Naive thymus-derived CD4-positive, alpha-beta T cell (primary cell): ENCODE measurements at regions not wholly inside any gene's neighbourhood (a gene's known extent, or its start where the extent isn't known, plus 50 kb on each side); places are given as distances from the start of the nearest gene placed in this dataset.

Experiments
- ATAC-seq: fragments of 150-1000 bp; cut with Tn5 transposase; 2 replicates; pipeline ENCODE4 v1.10.0; 2021; ENCODE audit warnings: mild to moderate bottlenecking, moderate library complexity
- CTCF ChIA-PET: fragments of 350-600 bp; sonication (Branson Sonifier 250); formaldehyde crosslinking; loops from one replicate; lab custom pipeline; 2021; ENCODE audit warnings: antibody characterized with exemption; lab: Charles Lee
- POLR2A ChIA-PET: fragments of 350-600 bp; sonication (Branson Sonifier 250); formaldehyde crosslinking; loops from one replicate; lab custom pipeline; 2021; ENCODE audit warnings: antibody characterized with exemption, inconsistent platforms; lab: Charles Lee
- DNase-seq, 9 donors: peaks; one replicate each; pipeline versions ENCODE4 v3.0.0 to v3.0.0-alpha.2; 2020 to 2022; ENCODE audit warnings: mixed read lengths in 1 of 9
- H3K27ac ChIP-seq: one replicate; pipeline ENCODE4 v1.7.0; 2013; ENCODE audit warnings: mild to moderate bottlenecking, low read depth, low read length, moderate library complexity
- H3K27me3 ChIP-seq, 2 donors: one replicate each; pipeline ENCODE4 v1.7.0; 2013; ENCODE audit warnings: low read length in 2 of 2, mild to moderate bottlenecking in 2 of 2, moderate library complexity in 2 of 2; ENCODE audit not compliant: control insufficient read depth in 2 of 2, insufficient read depth in 2 of 2
- H3K36me3 ChIP-seq, 3 experiments: 1 replicate in 2 of 3; 2 replicates in 1 of 3; pipeline ENCODE4 v1.7.0; 2013; ENCODE audit warnings: low read length in 3 of 3, mild to moderate bottlenecking in 3 of 3, moderate library complexity in 1 of 3; ENCODE audit not compliant: insufficient read depth in 3 of 3, control insufficient read depth in 2 of 3
- H3K4me1 ChIP-seq, 2 donors: one replicate each; pipeline ENCODE4 v1.7.0; 2013; ENCODE audit warnings: low read length in 2 of 2, mild to moderate bottlenecking in 2 of 2, moderate library complexity in 1 of 2; ENCODE audit not compliant: control insufficient read depth in 2 of 2, insufficient read depth in 2 of 2
- H3K4me3 ChIP-seq: 2 replicates; pipeline ENCODE4 v1.7.0; 2013; ENCODE audit warnings: mild to moderate bottlenecking, low read length
- H3K9me3 ChIP-seq, 3 experiments: 1 replicate in 2 of 3; 2 replicates in 1 of 3; pipeline ENCODE4 v1.7.0; 2013; ENCODE audit warnings: low read length in 3 of 3; ENCODE audit not compliant: control insufficient read depth in 2 of 3
- H3K27ac Mint-ChIP-seq, 9 donors: one replicate each; pipeline ENCODE4 v1.8.0; 2020 to 2022; ENCODE audit warnings: mixed read lengths in 9 of 9, mild to moderate bottlenecking in 8 of 9, moderate library complexity in 5 of 9, inconsistent platforms in 2 of 9
- H3K27me3 Mint-ChIP-seq, 5 donors: one replicate each; pipeline ENCODE4 v1.8.0; 2021 to 2022; ENCODE audit warnings: mixed read lengths in 5 of 5, mild to moderate bottlenecking in 1 of 5
- H3K36me3 Mint-ChIP-seq, 5 donors: one replicate each; pipeline ENCODE4 v1.8.0; 2020 to 2022; ENCODE audit warnings: mixed read lengths in 5 of 5, mild to moderate bottlenecking in 3 of 5, inconsistent platforms in 1 of 5
- H3K4me1 Mint-ChIP-seq, 7 donors: one replicate each; pipeline ENCODE4 v1.8.0; 2020 to 2022; ENCODE audit warnings: mixed read lengths in 7 of 7, mild to moderate bottlenecking in 3 of 7, inconsistent platforms in 1 of 7
- H3K4me3 Mint-ChIP-seq, 10 donors: one replicate each; pipeline ENCODE4 v1.8.0; 2020 to 2022; ENCODE audit warnings: mild to moderate bottlenecking in 10 of 10, mixed read lengths in 10 of 10, moderate library complexity in 6 of 10, inconsistent platforms in 2 of 10
- H3K9me3 Mint-ChIP-seq, 11 donors: one replicate each; pipeline ENCODE4 v1.8.0; 2020 to 2022; ENCODE audit warnings: mixed read lengths in 11 of 11, mild to moderate bottlenecking in 4 of 11, inconsistent platforms in 1 of 11, moderate library complexity in 1 of 11
- intact Hi-C, 2 donors: fragments of 100-400 bp; cut with micrococcal nuclease; formaldehyde crosslinking; loops; one replicate each; pipeline ENCODE4 v1.15.1; 2023

GRCh38 chr12:111186347-111186746 lies 182.5 kb downstream of the PHETA1 start:
- no peak overlapping the region for H3K4me3 Mint-ChIP-seq
- no peak for DNase-seq
- H3K9me3 ChIP-seq: no peaks in the 10 kb centered on the region
- CTCF ChIA-PET: no interaction called here
- H3K36me3 ChIP-seq: no peaks in the 10 kb centered on the region
- intact Hi-C loops: no loop called here
- no peak overlapping the region for H3K4me3 ChIP-seq
- peaks cover 3 to 11% (median 6%) of the 10 kb centered on the region in 5 donors for H3K27me3 Mint-ChIP-seq
- peaks cover 0 to 4% (median 0%) of the 10 kb centered on the region in 11 donors for H3K9me3 Mint-ChIP-seq
- POLR2A ChIA-PET: no interaction called here
- H3K4me1 Mint-ChIP-seq: peaks cover 0 to 7% (median 0%) of the 10 kb centered on the region in 7 donors
- H3K4me1 ChIP-seq: no peaks in the 10 kb centered on the region
- no peak overlapping the region for H3K27ac ChIP-seq
- no peak for ATAC-seq
- H3K36me3 Mint-ChIP-seq: peaks cover 0 to 3% (median 0%) of the 10 kb centered on the region in 5 donors
- no peak overlapping the region for H3K27ac Mint-ChIP-seq
- H3K27me3 ChIP-seq: no peaks in the 10 kb centered on the region

DNA sequence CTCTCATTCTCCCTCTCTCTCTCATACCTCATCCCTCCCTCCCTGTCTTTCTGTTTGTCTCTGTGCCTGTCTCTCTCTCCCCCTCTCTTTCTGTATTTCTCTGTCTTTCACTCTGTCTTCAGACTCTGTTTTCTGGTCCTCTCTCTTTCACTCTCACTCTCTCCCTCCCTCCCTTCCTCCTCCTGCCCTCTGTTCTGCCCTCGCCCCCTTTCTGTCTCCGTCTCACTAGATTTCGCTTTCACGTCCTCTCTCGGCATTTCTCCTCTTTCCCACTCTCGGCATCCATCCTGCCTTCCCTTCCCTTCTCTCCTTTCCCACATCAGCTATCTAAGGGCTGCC lies 183.0 kb downstream of the PHETA1 start:
- H3K36me3 ChIP-seq: no peaks in the 10 kb centered on the region
- H3K9me3 ChIP-seq: no peaks in the 10 kb centered on the region
- H3K4me1 ChIP-seq: no peaks in the 10 kb centered on the region
- peaks cover 0 to 3% (median 0%) of the 10 kb centered on the region in 5 donors for H3K36me3 Mint-ChIP-seq
- intact Hi-C loops: no loop called here
- H3K27me3 Mint-ChIP-seq: peaks cover 5 to 14% (median 9%) of the 10 kb centered on the region in 5 donors
- no peak overlapping the region for H3K27ac ChIP-seq
- DNase-seq (no peak), ATAC-seq (no peak)
- POLR2A ChIA-PET: no interaction called here
- H3K4me1 Mint-ChIP-seq: peaks cover 0 to 11% (median 0%) of the 10 kb centered on the region in 7 donors
- peaks cover 0 to 4% (median 0%) of the 10 kb centered on the region in 11 donors for H3K9me3 Mint-ChIP-seq
- H3K4me3 ChIP-seq: no peak overlapping the region
- CTCF ChIA-PET: no interaction called here
- H3K27ac Mint-ChIP-seq: no peak overlapping the region
- no peak overlapping the region for H3K4me3 Mint-ChIP-seq
- H3K27me3 ChIP-seq: peaks cover 0 to 4% of the 10 kb centered on the region in 2 donors

DNA sequence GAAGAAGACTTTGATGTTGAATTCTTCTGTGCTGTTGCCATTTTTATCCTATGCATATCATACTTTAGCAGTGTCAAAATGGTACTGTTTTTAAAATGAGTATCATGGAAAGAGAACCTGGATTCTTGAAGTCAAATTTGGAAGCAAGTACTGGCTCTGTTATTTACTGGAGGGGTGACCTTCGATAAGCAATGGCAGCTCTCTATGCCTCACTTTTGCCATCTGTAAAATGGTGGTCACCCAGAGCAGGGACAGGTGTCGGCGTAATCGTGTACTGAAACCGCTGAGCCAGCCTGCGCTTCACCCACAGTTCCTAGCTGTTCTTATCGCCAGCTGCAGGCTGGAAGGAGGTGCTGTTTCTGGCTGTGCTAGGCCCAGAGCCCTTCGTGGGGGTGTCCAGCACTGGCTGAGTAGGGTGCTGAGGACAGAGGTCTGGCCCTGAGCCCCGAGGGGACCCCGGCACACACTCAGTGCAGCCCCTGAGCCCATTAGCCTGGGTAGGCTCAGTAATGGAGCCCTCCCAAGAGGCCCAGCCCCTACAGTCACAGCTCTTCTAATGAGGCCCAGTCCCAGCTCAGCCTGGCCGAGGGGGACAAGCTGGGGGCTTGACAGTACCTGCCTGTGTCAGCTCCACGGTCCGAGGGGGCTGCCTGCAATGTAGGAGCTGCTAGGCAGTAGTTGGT lies 183.5 kb downstream of the PHETA1 start:
- Histone ChIP-seq H3K36me3 (no peaks in the 10 kb centered on the region), H3K9me3 (no peaks in the 10 kb centered on the region), H3K27ac (no peak overlapping the region), H3K4me1 (no peaks in the 10 kb centered on the region), H3K27me3 (peaks cover 0 to 5% of the 10 kb centered on the region in 2 donors), H3K4me3 (no peak overlapping the region)
- ATAC-seq (no peak), DNase-seq (no peak)
- H3K27me3 Mint-ChIP-seq: peaks cover 5 to 16% (median 11%) of the 10 kb centered on the region in 5 donors
- intact Hi-C loops: no loop called here
- H3K27ac Mint-ChIP-seq: no peak overlapping the region
- H3K4me3 Mint-ChIP-seq: no peak overlapping the region
- peaks cover 0 to 2% (median 0%) of the 10 kb centered on the region in 5 donors for H3K36me3 Mint-ChIP-seq
- ChIA-PET CTCF (no interaction called here), POLR2A (no interaction called here)
- H3K9me3 Mint-ChIP-seq: peaks cover 0 to 4% (median 0%) of the 10 kb centered on the region in 11 donors
- peaks cover 0 to 11% (median 0%) of the 10 kb centered on the region in 7 donors for H3K4me1 Mint-ChIP-seq

DNA sequence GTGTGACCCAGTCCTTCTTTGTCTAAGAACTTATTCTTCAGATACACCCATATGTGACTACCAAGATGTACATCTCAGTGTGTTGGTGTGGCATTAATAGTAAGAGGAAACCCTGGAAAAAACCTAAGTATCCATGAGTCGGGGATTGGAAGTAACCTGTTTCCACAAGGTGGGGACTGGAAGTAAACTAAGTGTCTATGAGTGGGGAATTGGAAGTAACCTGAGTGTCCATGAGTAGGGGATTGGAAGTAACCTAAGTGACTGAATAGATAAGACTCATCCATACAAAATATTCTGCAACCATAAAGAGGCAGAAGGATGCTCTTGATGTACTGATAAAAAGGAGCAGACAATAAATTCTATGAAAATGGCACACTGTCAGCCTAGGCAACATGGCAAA lies 184.7 kb downstream of the PHETA1 start:
- no peaks in the 10 kb centered on the region for H3K36me3 Mint-ChIP-seq
- intact Hi-C loops: no loop called here
- ChIA-PET POLR2A (no interaction called here), CTCF (no interaction called here)
- H3K4me1 ChIP-seq: no peaks in the 10 kb centered on the region
- H3K9me3 Mint-ChIP-seq: peaks cover 0 to under 1% (median 0%) of the 10 kb centered on the region in 11 donors
- no peaks in the 10 kb centered on the region for H3K36me3 ChIP-seq
- H3K27me3 Mint-ChIP-seq: peaks cover 13 to 22% (median 19%) of the 10 kb centered on the region in 5 donors
- H3K4me1 Mint-ChIP-seq: peaks cover 0 to 16% (median 0%) of the 10 kb centered on the region in 7 donors
- DNase-seq (no peak), ATAC-seq (no peak)
- H3K27ac ChIP-seq: no peak overlapping the region
- H3K9me3 ChIP-seq: no peaks in the 10 kb centered on the region
- peaks cover 0 to 5% of the 10 kb centered on the region in 2 donors for H3K27me3 ChIP-seq
- H3K27ac Mint-ChIP-seq: no peak overlapping the region
- H3K4me3 Mint-ChIP-seq: no peak overlapping the region
- H3K4me3 ChIP-seq: no peak overlapping the region

DNA sequence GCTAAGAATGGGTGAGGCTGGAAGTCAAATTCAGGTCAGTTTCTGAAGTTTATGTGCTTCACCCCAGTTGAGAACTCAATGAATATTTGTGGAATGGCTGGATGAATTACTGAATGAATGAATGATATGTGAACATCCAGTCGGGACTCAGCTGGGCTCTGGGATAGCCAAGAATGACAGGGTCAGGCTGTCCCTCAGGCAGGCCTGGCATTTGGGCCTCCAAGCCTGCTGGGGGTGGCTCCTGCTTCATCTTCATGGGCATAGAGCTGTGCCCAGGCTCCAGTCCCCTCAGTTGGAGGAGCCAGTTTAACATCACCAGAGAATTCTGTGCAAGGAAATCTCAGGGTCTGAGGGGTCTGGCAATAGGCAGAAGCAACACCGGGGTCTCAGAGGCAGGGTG lies 185.8 kb downstream of the PHETA1 start:
- CTCF ChIA-PET: no interaction called here
- intact Hi-C loops: no loop called here
- no peak for ATAC-seq
- Mint-ChIP-seq H3K9me3 (no peaks in the 10 kb centered on the region), H3K4me1 (peaks cover 0 to 16% (median 0%) of the 10 kb centered on the region in 7 donors), H3K27ac (no peak overlapping the region), H3K4me3 (no peak overlapping the region), H3K27me3 (peaks cover 13 to 27% (median 20%) of the 10 kb centered on the region in 5 donors), H3K36me3 (no peaks in the 10 kb centered on the region)
- Histone ChIP-seq H3K4me3 (no peak overlapping the region), H3K4me1 (no peaks in the 10 kb centered on the region), H3K27me3 (peaks cover 0 to 5% of the 10 kb centered on the region in 2 donors), H3K27ac (no peak overlapping the region), H3K36me3 (no peaks in the 10 kb centered on the region), H3K9me3 (no peaks in the 10 kb centered on the region)
- no peak for DNase-seq
- POLR2A ChIA-PET: no interaction called here

GRCh38 chr12:111182382-111182781 lies 186.5 kb downstream of the PHETA1 start:
- no peaks in the 10 kb centered on the region for H3K9me3 ChIP-seq
- POLR2A ChIA-PET: no interaction called here
- ATAC-seq: no peak
- no peak overlapping the region for H3K4me3 Mint-ChIP-seq
- H3K9me3 Mint-ChIP-seq: no peaks in the 10 kb centered on the region
- H3K36me3 ChIP-seq: no peaks in the 10 kb centered on the region
- intact Hi-C loops: no loop called here
- H3K27me3 Mint-ChIP-seq: peaks cover 13 to 27% (median 20%) of the 10 kb centered on the region in 5 donors
- H3K4me1 Mint-ChIP-seq: peaks cover 0 to 16% (median 0%) of the 10 kb centered on the region in 7 donors
- H3K27me3 ChIP-seq: peaks cover 0 to 5% of the 10 kb centered on the region in 2 donors
- H3K27ac Mint-ChIP-seq: no peak overlapping the region
- no peaks in the 10 kb centered on the region for H3K4me1 ChIP-seq
- no peaks in the 10 kb centered on the region for H3K36me3 Mint-ChIP-seq
- CTCF ChIA-PET: no interaction called here
- H3K4me3 ChIP-seq: no peak overlapping the region
- no peak for DNase-seq
- H3K27ac ChIP-seq: no peak overlapping the region

DNA sequence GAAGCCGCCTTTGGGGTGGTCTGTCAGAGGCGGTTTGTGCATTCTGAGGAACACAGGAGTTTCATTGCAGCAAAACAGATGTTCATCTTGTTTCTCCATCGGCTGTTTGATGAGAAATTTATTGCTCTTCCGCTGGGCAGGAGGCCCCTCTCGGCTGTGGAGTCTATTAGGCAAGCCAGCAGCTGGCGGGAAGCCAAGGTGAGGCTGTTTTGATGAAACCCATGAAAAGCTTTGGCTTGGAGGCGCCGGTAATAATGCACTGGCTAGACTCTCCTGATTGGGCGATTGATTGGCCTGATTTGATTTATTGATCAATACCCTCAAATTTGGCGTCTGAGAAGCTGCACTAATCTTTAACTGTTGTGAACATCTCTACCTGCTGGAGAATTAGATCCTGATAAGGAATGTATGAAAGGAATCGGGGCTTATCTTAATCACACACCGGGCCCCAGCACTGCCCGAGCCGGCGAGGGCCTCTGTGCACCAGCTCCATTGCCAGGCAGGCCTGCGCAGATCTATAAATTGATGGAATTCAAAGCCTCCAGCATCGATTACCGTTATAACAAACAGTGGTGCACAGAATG lies 187.7 kb downstream of the PHETA1 start:
- no peak overlapping the region for H3K4me3 ChIP-seq
- Mint-ChIP-seq H3K36me3 (no peaks in the 10 kb centered on the region), H3K9me3 (no peaks in the 10 kb centered on the region), H3K27me3 (peaks cover 19 to 30% (median 20%) of the 10 kb centered on the region in 5 donors), H3K4me1 (peaks cover 0 to 14% (median 0%) of the 10 kb centered on the region in 7 donors), H3K4me3 (no peak overlapping the region), H3K27ac (no peak overlapping the region)
- ChIA-PET CTCF (no interaction called here), POLR2A (no interaction called here)
- H3K4me1 ChIP-seq: no peaks in the 10 kb centered on the region
- peaks cover 0 to 5% of the 10 kb centered on the region in 2 donors for H3K27me3 ChIP-seq
- DNase-seq (peak in 3 of 9 donors; percentile 4 to 16 (median 8)), ATAC-seq (no peak)
- no peaks in the 10 kb centered on the region for H3K9me3 ChIP-seq
- intact Hi-C loops: no loop called here
- H3K27ac ChIP-seq: no peak overlapping the region
- H3K36me3 ChIP-seq: no peaks in the 10 kb centered on the region
